ENCODE measurements at regions not wholly inside any gene's neighbourhood (a gene's known extent, or its start where the extent isn't known, plus 50 kb on each side); places are given as distances from the start of the nearest gene placed in this dataset.

DNA sequence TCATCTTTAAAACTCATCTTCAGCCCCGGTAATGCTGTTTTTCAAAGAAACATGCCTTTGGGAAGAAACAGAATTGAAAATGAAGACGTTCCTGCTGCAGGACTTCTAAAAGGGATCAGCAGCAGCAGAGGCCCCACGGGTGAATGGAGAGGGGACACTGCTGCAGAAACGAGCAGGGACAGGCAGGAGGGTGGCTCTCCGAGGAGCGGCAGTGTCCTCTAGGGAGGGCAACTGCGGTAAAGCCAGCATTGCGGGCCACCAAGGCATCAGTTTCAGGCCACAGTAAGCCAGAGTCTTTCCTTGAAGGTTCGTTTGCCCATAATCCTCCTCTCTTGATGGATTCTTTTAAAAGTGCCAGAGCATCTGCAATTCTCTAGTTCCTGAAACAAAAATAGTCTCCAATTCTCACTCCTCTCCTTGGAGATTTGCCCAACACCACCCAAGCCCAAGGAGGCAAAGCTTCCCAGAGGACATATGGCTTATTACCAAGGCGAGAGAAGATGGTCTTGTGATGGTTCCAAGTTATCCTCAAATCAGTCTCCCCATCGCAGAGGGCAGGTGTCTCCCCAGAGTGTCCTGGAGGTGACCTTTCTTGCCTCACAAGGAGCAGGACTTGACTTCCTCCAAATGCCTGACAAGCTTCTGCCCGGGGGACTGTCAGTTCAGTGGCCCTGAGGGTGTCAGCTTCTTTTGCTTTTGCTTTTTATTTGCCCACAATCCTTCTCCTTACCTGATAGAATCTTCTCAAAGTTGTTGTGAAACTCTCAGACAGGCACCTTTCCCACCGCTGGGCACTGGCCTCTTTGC lies 341.1 kb upstream of the B3GAT1 start:
- no peak overlapping the region for H3K27ac ChIP-seq (replicated peaks in 1 of 4)
- 75% methylated on average over 13 of the region's 13 CpGs for WGBS
- H3K9me3 ChIP-seq, result peaks cover 0 to 6% (median 2%) of the 10 kb centered on the region in 4 donors
- peaks cover 0 to 7% (median 0%) of the 10 kb centered on the region in 4 donors for H3K27me3 ChIP-seq
- DNase-seq (ENCODE audit: extremely low spot score), result no peak
- intact Hi-C loops (cut with DNase I), result no loop called here
- no peak for TF ChIP-seq POLR2A (IDR thresholded peaks at IDR 0.05; ENCODE audit: low read depth)
- TF ChIP-seq, protein P1, sequence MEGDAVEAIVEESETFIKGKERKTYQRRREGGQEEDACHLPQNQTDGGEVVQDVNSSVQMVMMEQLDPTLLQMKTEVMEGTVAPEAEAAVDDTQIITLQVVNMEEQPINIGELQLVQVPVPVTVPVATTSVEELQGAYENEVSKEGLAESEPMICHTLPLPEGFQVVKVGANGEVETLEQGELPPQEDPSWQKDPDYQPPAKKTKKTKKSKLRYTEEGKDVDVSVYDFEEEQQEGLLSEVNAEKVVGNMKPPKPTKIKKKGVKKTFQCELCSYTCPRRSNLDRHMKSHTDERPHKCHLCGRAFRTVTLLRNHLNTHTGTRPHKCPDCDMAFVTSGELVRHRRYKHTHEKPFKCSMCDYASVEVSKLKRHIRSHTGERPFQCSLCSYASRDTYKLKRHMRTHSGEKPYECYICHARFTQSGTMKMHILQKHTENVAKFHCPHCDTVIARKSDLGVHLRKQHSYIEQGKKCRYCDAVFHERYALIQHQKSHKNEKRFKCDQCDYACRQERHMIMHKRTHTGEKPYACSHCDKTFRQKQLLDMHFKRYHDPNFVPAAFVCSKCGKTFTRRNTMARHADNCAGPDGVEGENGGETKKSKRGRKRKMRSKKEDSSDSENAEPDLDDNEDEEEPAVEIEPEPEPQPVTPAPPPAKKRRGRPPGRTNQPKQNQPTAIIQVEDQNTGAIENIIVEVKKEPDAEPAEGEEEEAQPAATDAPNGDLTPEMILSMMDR (IDR thresholded peaks at IDR 0.05), result no peak
- no peak for TF ChIP-seq EP300 (IDR thresholded peaks at IDR 0.05)
- no peak overlapping the region for H3K4me3 ChIP-seq
- H3K4me1 ChIP-seq, result no peaks in the 10 kb centered on the region
- H3K36me3 ChIP-seq, result no peaks in the 10 kb centered on the region

- TF ChIP-seq POLR2A (IDR thresholded peaks at IDR 0.05; ENCODE audit: low read depth), result no peak
- TF ChIP-seq EP300 (IDR thresholded peaks at IDR 0.05), result no peak
- TF ChIP-seq, protein P1 (IDR thresholded peaks at IDR 0.05), result no peak
- TF ChIP-seq POLR2AphosphoS5 (IDR thresholded peaks at IDR 0.05), result no peak
- no peaks in the 10 kb centered on the region for H3K36me3 ChIP-seq
- peaks cover 0 to 8% (median 2%) of the 10 kb centered on the region in 4 donors for H3K9me3 ChIP-seq
- WGBS, result 97% methylated on average over 6 of the region's 6 CpGs
- H3K27ac ChIP-seq (replicated peaks in 1 of 4), result no peak overlapping the region
- DNase-seq (ENCODE audit: extremely low spot score), result peak; percentile 47
- no peak overlapping the region for H3K4me3 ChIP-seq
- no peaks in the 10 kb centered on the region for H3K4me1 ChIP-seq
- intact Hi-C loops (cut with DNase I), result no loop called here
- H3K27me3 ChIP-seq, result peaks cover 0 to 7% (median 0%) of the 10 kb centered on the region in 4 donors
These were observed 340.5 kb upstream of the B3GAT1 start for GRCh38 chr11:134752526-134752925.

- no peaks in the 10 kb centered on the region for H3K36me3 ChIP-seq
- peak; percentile 66 for DNase-seq (ENCODE audit: extremely low spot score)
- H3K4me1 ChIP-seq, result no peaks in the 10 kb centered on the region
- peaks cover 0 to 8% (median 3%) of the 10 kb centered on the region in 4 donors for H3K9me3 ChIP-seq
- H3K27ac ChIP-seq (replicated peaks in 1 of 4), result no peak overlapping the region
- H3K27me3 ChIP-seq, result peaks cover 0 to 7% (median 0%) of the 10 kb centered on the region in 4 donors
- TF ChIP-seq POLR2AphosphoS5 (IDR thresholded peaks at IDR 0.05), result no peak
- TF ChIP-seq, protein P1 (IDR thresholded peaks at IDR 0.05), result no peak
- no peak for TF ChIP-seq EP300 (IDR thresholded peaks at IDR 0.05)
- TF ChIP-seq POLR2A (IDR thresholded peaks at IDR 0.05; ENCODE audit: low read depth), result no peak
- no peak overlapping the region for H3K4me3 ChIP-seq
- 90% methylated on average over 6 of the region's 6 CpGs for WGBS
- intact Hi-C loops (cut with DNase I), result no loop called here
These were observed 339.7 kb upstream of the B3GAT1 start for GRCh38 chr11:134751766-134752165.

- DNase-seq (ENCODE audit: extremely low spot score), result peak; percentile 62
- H3K27ac ChIP-seq (replicated peaks in 1 of 4), result no peak overlapping the region
- TF ChIP-seq, protein P1 (IDR thresholded peaks at IDR 0.05), result no peak
- no peak for TF ChIP-seq POLR2AphosphoS5 (IDR thresholded peaks at IDR 0.05)
- TF ChIP-seq EP300 (IDR thresholded peaks at IDR 0.05), result no peak
- TF ChIP-seq POLR2A (IDR thresholded peaks at IDR 0.05; ENCODE audit: low read depth), result no peak
- peaks cover 0 to 11% (median 4%) of the 10 kb centered on the region in 4 donors for H3K9me3 ChIP-seq
- H3K4me1 ChIP-seq, result no peaks in the 10 kb centered on the region
- intact Hi-C loops (cut with DNase I), result no loop called here
- no peak overlapping the region for H3K4me3 ChIP-seq
- WGBS, result 81% methylated on average over 8 of the region's 8 CpGs
- H3K36me3 ChIP-seq, result no peaks in the 10 kb centered on the region
- peaks cover 0 to 7% (median 0%) of the 10 kb centered on the region in 4 donors for H3K27me3 ChIP-seq
These were observed 339.1 kb upstream of the B3GAT1 start for GRCh38 chr11:134751031-134751585.

Measured in esophagus muscularis mucosa (tissue), 4 donors.